GM11168 (cell line): ENCODE measurements at regions not wholly inside any gene's neighbourhood (a gene's known extent, or its start where the extent isn't known, plus 50 kb on each side); places are given as distances from the start of the nearest gene placed in this dataset.
"Not testable (repeated sequence)": the region's sequence is repeated elsewhere in the genome, so short reads cannot be mapped to it uniquely, and the experiment has no call there.

ENCODE experiments used
- in situ Hi-C: fragments of 300-500 bp; cut with MboI; formaldehyde crosslinking; loops from one replicate; pipeline ENCODE4 v1.12.0; 2022; ENCODE audit warnings: low sequenced_read_pairs; ENCODE audit not compliant: unreplicated experiment

DNA sequence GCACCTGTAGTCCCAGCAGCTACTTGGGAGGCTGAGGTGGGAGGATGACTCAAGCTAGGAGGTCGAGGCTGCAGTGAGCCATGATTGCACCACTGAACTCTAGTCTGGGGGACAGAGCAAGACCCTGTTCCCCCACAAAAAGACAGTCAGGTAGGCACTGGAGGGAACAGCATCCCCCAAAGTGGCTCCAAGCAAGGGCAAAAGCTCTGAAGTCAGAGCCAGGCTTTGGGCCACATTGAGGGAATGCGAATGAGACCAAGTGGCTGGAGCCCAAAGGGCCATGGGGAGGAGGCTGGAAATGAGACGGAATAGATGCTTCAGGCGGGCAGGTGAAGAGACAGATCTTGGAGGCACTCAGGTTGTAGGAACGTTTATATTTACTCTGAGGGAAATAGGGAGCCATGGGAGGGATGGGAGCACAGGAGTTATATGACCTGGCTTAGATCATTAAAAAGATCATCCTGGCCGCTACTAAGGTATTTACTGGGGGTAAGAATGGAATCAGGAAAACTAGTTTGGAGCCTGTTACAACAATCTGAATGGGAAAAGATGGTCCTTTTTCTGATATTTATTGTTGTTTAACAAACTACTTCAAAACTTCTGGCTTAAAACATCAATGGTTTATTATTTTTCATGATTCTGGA lies 229.6 kb upstream of the ZNF217 start:
- in situ Hi-C loops = no loop called here

- in situ Hi-C loops = no loop called here
These were observed 228.9 kb upstream of the ZNF217 start for GRCh38 chr20:53822534-53822933.

DNA sequence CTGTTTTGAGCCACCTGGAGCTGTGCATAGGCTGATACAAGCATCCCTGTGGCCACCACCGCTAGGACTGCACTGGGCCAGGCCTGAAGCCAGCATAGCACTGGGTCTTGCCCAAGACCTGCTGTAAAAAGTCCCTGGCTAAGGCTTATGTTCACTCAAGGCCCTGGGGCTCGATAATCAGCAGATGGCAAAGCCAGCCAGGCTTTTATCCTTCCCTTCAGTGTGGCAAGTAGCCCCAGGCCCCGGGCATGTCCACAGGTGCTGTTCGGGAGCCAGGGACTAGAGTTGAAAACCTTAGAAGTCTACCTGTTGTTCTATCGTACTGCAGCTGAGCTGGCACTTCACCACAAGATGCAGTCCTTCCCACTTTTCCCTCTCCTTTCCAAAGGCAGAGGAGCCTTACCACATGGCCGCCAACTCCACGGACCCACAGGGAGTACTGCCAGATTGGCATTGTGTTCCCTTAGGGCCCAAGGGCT lies 226.4 kb upstream of the ZNF217 start:
- in situ Hi-C loops = no loop called here

DNA sequence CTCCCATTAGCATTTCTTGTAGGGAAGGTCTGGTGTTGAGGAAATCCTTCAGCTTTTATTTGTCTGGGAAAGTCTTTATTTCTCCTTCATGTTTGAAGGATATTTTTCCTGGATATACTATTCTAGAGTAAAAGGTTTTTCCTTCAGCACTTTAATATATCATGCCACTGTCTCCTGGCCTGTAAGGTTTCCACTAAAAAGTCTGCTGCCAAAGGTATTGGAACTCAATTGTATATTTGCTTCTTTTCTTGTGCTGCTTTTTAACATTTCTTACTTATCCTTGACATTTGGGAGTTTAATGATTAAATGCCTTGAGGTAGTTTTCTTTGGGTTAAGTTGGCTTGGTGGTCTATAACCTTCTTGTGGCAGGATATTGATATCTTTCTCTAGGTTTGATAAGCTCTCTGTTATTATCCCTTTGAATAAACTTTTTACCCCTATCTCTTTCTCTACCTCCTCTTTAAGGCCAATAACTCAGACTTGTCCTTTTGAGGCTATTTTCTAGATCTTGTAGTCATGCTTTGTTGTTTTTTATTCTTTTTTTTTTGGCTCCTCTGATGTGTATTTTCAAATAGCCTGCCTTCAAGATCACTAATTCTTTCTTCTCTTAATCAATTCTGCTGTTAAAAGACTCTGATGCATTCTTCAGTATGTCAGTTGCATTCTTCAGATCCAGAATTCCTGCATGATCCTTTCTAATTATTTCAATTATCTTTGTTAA lies 225.0 kb upstream of the ZNF217 start:
- in situ Hi-C loops = no loop called here

- in situ Hi-C loops = not testable (repeated sequence)
These were observed 223.9 kb upstream of the ZNF217 start for GRCh38 chr20:53817513-53817912.

DNA sequence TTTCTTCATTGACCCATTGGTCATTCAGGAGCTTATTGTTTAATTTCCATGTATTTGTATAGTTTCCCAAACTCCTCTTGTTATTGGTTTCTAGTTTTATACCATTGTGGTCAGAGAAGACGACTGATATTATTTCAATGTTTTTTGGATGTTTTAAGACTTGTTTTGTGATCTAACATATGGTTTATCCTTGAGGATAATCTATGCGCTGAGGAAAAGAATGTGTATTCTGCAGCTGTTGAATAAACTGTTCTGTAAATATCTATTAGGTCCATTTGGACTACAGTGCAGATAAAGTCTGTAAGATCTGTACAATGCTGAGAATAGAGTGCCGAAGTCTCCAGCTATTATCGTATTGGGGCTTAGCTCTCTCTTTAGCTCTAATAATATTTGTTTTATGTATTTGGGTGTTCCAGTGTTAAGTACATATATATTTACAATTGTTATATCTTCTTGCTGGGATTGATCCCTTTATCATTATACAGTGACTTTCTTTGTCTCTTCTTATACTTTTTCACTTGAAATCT lies 223.3 kb upstream of the ZNF217 start:
- in situ Hi-C loops = no loop called here

GRCh38 chr20:53815509-53815908 lies 221.9 kb upstream of the ZNF217 start:
- in situ Hi-C loops = no loop called here

DNA sequence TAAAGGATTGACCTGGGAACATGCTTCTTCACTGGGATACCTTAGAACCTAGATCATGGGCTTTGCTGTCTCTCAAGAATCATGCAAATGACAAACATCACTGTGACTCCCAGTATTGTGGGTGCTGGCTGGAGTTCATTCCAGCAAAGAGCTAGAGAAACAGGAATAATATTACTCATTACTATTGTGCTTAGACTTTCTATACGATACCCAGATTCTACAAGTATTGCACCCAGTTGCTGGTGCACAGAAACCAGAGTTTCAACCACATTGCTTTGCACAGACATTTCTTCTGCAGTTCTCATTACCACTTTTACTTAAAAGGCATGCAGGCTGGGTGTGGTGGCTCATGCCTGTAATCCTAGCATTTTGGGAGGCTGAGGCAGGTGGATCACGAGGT lies 220.4 kb upstream of the ZNF217 start:
- in situ Hi-C loops = no loop called here

- in situ Hi-C loops = no loop called here
These were observed 220.0 kb upstream of the ZNF217 start for GRCh38 chr20:53813636-53814035.

DNA sequence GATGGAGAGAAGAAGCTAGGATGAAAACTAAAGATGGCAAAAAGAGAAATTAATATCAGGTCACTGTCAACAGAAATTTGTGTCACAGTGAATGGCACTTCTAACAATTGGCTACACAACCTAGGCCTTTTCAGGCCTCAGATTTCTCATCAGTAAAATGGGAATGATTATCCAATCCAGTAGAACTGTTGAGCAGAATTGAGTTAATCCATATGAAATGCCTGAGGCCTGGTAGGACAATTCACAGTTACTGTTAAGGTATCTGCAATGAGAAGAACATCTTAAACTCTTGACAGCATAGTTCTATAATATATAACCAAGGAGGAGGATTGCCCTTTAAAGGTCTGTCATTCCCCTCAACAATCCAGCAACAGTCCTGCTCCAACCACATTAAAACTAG lies 217.9 kb upstream of the ZNF217 start:
- in situ Hi-C loops = no loop called here

DNA sequence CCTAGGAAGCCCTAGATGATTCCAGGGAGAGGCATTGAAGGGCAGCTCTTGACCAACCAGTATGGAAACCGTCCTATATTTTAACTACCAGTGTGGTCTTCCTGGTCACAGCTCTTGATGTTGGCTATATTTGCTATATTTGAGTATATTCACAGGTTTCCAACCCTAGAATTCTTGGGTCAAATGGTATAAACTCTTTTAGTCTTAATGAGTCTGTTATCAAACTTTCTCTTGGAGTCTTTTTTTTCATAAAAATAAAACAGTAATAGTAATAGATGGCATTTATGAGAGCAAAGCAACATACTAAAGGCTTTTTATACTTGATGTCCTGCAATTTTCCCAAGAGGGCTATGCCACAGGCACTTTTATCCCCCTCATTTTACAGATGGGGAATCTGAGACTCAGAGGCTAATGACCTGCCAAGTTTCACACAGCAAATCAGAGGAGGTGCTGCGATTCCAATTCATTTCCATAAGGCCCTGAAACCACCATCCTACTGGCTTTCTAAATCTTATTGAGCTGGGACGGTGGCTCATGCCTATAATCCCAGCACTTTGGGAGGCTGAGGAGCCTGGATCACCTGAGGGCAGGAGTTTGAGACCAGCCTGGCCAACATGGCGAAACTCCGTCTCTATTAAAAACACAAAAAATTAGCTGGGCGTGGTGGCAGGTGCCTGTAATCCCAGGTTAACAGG lies 217.2 kb upstream of the ZNF217 start:
- in situ Hi-C loops = no loop called here

DNA sequence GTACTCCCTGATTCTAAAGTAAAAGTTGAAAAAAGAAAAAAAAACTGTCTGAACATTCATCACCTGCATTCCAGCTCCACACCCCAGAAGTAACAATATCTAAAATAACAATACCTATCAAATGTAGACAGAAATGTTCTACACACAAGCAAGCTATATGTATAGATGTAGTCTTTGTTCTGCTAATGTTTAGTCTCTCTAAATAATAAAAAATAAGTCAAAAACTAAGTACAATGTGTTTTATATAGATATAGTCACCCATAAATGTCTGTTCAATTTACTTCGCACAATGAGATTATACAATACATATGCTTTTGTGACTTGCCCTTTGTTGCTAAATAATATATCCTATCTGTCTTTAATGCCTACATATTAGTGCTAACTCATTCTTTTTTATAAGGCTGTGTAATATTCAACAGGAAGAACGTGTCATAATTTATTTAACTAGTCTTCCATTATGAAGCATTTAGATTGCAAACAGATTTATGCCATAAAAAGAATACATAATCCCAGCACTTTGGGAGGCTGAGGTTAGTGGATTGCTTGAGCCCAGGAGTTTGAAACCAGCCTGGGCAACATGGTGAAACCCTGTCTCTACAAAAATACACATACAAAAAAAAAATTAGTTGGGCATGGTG lies 216.2 kb upstream of the ZNF217 start:
- in situ Hi-C loops = no loop called here

DNA sequence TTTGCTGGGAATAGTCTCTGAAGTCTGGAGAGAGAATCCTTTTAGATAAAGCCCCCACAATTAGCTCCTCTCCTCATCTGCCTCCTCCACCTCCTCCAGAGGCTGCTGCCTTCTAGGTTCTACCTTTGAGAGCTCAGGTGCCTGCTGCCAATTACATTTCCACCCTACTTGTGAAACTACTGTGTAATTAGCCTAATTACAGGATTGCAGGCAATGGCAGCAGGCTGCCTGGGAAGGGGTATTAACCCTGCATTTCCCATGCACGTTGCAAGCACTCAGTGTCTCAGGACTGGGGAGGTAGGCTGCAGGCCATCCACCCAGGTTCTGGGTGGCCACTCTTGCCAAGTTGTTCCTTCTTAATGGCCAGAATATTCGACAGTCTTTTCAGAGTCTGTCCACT lies 215.6 kb upstream of the ZNF217 start:
- in situ Hi-C loops = no loop called here

- in situ Hi-C loops = no loop called here
These were observed 215.1 kb upstream of the ZNF217 start for GRCh38 chr20:53808733-53809132.

GRCh38 chr20:53808302-53808701 lies 214.7 kb upstream of the ZNF217 start:
- in situ Hi-C loops = not testable (repeated sequence)

- in situ Hi-C loops = no loop called here
These were observed 213.2 kb upstream of the ZNF217 start for GRCh38 chr20:53806683-53807401.

DNA sequence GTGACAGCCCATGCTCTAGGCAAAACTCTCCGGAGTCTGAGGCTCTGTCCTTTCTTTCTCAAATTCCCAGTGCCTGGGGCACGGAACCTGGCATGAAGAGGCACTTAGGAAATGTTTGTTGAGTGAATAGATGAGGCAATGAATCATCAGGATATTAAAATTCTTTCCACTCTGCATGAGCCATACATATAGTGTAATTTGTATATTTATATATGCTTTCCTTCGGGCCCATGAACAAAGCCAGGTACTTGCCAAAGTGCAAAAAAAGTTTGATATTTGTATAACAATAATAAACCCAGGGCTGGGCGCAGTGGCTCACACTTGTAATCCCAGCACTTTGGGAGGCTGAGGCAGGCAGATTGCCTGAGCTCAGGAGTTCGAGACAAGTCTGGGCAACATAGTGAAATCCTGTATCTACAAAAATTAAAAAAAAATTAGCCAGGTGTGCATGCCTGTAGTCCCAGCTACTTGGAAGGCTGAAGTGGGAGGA lies 212.3 kb upstream of the ZNF217 start:
- in situ Hi-C loops = no loop called here

DNA sequence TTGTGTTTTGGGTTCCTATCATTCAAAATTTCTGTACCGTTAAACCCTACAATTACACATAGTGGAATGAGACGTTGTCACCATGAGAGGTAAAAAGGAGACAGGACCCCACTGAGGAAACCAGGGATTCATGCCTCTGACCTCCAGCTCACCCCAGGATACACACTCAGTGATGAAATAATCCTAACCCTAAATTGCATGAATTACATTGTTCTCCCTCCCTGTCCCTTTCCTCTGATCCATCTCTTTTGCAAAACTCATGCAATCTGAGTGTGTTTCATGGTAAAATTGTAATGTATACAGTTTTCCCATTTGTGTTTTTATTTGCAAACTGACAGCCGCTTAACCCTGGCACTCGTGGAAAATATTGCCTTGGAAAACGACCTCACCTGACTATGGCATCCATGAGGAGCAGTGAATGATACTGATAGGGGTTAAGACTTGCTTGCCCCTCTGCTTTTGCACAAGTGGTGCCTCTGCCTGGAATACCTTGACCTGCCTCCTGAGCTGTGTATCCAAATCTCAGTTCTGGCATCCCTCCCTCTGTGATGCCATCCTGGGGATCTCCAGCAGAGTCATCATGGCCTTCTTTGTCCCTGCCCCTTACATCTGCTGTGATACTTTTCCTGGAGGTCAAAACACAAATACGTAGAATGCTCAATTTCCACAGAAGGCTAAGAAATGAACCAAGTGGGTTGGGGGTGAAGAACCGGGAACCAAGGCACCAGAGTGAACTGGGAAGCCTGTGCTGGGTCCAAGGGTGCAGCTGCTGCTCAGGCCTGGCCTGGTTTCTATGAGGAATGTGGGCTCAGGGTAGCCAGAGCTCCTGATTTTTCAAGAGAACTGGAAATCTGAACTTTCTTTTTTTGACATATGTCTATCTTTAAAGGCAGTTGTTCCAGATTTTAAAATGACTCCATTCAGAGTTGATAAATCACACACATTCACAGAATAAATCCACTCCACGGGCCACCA lies 211.6 kb upstream of the ZNF217 start:
- in situ Hi-C loops = no loop called here

DNA sequence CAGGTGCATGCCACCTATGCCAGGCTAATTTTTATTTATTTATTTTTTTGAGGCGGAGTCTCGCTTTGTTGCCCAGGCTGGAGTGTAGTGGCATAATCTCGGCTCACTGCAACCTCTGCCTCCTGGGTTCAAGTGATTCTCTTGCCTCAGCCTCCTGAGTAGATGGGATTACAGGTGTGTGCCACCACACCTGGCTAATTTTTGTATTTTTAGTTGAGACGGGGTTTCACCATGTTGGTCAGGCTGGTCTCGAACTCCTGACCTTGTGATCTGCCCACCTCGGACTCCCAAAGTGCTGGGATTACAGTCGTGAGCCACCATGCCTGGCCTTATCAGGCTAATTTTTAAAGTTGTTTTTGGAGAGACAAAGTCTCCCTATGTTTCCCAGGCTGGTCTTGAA lies 210.7 kb upstream of the ZNF217 start:
- in situ Hi-C loops = not testable (repeated sequence)
